ENCODE measurements at regions not wholly inside any gene's neighbourhood (a gene's known extent, or its start where the extent isn't known, plus 50 kb on each side); places are given as distances from the start of the nearest gene placed in this dataset.

DNA sequence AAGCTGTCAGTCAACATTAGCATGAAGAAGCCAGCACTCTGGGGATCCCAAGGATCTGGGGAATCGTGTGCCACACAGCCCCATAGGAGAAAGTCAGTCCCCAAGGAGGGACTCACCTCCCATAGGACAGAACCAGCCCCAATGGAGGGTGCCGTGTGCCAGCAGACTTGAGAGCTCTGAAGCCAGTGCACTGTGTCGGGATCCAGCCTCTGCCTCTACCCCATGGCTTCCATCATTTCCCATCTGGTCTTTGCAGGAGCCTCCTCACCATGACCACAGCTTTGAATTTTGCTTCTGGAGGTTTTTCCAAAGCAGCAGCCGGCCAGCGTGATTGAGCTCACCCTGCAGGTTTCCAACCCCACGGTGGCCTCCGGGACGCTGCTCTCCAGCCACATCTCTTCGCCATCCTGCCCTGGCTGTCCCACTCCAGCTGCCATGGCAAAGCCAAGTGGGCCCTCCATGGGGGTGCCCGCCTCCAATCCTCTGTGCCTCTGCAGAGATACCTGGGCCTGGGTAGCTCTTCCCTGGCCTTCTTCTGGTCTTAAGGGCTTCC lies 171.8 kb upstream of the SHH start:
- no peak for DNase-seq (ENCODE audit: low read depth)

DNA sequence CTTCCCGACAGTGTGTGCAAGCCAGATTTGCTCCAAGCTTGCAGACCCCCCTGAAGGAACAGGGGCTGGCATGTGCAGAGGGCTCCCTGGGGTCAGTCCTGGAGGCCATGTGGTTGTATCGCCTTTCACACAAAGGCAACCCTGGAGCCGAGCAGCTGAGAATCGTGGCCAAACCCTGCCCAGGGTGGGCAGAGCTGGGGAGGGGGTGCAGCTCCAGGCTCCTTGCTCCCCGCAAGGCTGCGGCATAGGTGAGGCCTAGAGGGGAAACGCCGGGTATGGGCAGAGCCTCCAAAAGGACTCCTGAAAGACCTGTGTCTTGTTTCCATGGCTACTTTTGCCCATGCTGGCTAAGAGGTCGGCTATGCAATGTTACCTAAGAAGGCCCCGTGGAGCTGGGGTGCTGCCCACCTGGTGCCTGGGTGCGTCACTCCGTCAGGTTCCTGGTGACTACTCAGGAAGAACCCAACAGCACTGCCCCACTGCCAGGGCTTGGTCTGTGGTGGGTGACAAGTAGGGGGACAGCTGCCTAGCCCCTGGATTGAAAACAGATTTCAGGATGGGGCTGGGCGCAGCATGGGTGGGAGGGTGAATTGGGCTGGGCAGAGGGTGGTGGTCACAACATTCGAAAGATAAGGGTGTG lies 171.0 kb upstream of the SHH start:
- DNase-seq (ENCODE audit: low read depth), result no peak

DNA sequence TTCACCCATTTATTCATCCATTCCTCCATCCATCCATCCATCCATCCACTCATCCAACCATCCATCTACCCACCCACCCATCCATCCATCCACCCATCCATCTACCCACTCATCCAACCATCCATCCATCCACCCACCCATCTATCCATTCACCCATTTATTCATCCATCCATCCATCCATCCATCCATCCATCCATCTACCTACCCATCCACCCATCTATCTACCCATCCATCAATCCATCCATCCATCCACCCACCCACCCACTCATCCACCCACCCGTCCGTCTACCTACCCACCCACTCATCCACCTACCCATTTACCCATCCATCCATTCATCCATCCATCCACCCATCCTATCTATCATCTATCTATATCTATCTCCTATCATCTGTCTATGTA lies 169.4 kb upstream of the SHH start:
- no peak for DNase-seq (ENCODE audit: low read depth)

DNA sequence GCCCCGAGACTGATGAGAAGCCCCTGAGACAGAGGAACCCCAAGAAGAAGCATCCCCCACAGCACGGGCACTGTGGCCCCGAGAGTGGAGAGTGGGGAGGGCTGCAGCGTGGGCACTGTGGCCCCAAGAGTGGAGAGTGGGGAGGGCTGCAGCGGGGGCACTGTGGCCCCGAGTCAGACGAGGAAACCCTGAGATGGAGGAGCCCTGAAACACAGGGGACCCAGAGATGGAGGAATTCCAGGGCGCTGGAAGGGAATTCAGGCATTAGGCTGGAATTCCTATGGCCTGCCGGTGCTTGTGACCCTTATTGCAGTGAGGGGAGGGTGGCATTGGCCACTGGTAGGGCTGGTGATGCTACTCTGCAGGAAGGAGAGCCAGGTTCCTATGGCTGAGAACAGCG lies 168.6 kb upstream of the SHH start:
- no peak for DNase-seq (ENCODE audit: low read depth)

DNA sequence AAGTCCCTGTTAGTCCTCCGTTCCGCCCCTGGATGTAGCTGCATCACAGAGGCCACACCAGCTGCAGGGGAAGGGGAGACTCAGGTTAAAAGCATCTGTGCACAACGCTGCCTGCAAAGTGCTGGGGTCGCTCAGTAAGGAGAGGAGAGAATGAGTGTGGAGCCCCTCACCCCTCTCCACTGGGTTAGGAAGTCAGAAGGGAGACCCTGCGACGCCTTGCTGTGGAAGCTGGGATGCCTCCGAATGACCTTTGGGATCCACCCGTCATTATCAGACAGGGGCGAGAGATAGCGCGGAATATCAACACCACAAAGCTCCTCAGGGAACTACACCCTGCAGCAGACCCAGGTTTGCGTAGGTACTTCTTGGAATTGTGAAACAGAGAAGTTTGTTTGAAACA lies 167.7 kb upstream of the SHH start:
- DNase-seq (ENCODE audit: low read depth), result no peak

DNA sequence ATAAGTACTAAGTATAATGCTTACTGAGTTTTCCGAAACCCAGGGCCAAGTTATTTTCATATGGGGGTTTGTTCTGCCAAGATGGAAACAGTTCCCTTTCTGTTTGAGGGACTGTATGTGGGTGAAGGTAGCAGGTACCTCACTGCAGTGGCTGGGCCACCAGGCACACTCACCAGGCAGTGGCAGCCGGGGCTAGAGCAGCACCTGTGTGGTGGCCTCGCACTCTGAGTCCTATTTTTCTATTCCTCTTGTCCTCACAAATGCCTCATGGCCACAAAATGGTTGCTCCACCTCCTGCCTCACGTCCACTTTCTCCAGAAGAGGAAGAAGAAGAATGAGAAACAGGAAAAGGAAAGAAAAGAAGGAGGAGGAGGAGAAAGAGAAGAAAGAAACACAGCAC lies 167.3 kb upstream of the SHH start:
- DNase-seq (ENCODE audit: low read depth), result no peak

DNA sequence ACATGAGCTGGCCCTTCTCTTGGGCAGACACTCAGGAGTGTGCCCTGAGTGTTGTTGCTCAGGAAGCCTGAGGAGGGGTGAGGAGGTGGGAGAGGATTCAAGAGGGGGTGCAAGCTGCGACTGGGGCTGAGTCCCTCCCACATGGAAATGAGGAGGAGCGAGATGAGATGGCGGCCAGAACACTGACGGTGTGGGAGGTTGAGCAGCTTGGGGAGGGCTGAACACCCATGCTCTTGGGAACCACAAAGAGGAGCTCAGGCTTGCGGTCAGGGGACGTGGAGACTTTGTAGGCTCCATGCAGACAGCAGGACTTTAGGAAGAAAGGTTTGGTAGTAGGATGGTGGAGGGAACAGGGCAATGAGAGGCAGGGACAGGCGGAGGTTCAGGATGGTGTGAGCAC lies 163.2 kb upstream of the SHH start:
- no peak for DNase-seq (ENCODE audit: low read depth)

DNA sequence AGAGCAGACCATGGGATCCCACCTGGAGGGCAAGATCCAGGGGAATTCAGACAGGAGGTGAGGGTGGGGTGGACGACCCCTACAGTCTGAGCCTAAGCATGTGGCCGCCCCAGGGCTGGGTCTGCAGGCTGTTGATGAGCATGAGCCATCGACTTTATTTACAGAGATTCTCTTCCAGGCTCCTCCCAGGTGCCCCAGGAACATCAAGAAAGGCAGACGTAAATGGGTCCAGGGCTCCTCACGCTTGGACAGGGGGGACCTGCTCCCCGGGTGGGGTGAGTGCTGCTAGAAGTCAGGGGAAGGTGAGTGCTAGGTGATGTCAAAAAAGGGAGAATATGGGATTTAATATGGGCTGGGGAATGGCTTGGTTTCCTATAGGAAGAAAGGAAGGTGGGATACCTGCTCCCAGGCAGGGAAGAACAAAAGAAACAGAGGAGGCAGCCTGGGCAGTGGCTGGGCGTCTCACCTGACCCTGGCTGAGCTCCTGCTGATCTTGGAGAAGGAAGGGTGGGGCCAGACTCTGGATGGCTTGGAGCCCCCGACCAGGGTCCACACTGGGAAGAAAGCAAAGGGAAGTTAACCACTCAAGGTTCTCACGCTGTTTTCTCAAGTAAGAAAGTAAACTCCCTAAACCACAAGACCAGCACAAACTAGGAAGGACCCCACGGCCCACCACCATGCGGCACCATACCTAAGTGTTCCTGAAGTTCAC lies 162.1 kb upstream of the SHH start:
- no peak for DNase-seq (ENCODE audit: low read depth)

DNA sequence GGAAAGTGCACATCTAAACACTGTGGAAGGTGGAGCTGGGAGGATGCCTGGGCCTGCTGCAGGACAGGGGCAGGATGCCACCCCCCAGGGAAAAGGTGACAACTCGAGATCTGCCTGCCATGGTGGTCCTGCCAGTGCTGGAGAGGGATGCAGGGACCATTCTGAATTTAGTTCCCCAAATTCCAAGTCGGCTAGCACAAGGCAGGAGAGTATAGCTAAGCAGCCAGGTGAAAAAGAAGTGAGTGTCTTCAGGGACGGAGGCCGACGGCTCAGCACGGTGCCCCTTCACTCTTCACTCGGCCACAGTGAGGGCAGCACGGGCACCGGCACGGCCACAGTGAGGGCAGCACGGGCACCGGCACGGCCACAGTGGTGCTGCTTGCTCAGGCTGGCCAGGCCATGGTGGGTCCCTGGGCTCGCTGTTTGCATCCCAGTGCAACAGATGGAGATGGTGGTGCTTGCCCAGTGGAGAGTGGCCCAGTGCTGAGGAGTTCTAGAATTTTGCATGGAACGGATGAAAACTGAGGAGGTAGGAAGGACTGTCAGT lies 161.3 kb upstream of the SHH start:
- DNase-seq (ENCODE audit: low read depth), result no peak

DNA sequence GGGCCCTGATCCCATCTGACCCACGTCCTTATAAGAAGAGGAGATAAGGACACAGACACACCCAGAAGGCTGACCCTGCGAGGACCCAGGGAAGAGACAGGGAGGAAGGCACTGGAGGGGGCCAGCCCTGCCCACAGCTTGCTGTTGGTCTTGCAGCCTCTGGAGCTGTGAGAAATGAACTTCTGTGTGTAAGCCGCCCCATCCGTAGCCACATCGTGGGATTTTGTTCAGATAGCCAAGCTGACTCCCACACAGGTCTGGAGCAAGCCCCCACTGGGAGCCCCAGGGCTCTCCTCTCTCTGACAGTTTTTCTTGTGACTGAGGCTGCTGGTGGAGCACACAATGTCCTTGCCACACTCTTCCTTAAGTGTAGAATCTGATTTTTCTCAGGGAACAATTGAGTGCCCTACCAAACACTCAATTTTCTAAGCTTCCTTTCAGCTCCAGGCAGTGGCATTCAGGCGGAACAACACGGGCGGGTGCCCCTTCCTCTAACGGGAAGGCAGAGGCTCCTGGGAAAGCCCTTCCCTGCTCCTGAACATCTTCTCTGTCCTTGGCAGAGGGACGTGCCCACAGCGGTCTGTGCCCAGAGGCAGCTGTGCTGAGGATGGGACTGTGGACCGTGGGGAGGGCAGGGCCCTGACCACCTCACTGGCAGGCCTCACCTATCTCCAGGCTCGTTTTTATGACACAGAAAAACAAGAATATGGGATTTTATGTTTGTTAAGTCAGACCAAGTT lies 160.6 kb upstream of the SHH start:
- no peak for DNase-seq (ENCODE audit: low read depth)

DNA sequence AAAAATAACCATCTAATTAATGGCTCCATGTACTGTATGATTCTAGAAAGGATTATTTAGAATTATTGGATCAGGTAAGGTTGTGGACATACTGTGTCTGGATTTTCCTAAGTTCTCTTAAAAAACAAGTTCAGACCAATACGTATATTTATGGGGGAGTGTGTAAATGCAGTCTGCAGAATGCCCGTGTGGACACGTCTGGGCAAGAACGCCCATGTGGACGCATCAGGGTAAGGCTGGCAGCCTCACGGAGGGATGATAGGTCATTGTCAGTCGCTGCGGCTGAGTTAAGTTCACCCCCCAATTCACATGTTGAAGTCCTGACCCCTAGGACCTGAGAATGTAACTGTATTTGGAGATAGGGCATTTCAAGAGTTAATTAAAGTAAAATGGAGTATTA lies 160.0 kb upstream of the SHH start:
- DNase-seq (ENCODE audit: low read depth), result no peak

DNA sequence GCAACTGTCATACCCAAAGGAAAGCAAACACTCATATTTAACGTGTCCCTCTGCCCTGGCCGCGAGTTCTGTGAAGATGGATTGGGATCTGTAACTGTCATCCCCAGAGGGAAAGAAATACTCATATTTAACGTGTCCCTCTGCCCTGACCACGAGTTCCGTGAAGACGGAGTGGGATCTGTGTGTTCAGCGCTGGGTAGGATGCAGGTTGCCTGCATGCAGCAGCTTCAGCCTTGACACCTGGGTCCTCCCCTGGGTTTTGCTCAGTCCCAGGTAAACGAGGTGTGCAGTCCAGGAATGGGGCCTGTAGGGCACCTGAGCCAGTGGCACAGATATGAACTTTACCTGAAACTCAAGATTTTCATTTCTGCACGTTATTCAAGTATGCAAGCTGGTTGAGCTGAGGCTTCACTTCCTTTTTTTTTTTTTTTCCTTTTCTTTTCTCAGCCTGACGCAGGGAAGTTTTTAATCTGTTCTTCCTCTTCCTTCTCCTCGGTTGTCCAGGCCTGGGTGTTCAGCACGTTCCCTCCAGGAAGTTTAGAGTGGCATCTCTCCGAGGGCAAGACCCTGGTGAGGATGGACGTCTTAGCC lies 159.0 kb upstream of the SHH start:
- DNase-seq (ENCODE audit: low read depth), result no peak

DNA sequence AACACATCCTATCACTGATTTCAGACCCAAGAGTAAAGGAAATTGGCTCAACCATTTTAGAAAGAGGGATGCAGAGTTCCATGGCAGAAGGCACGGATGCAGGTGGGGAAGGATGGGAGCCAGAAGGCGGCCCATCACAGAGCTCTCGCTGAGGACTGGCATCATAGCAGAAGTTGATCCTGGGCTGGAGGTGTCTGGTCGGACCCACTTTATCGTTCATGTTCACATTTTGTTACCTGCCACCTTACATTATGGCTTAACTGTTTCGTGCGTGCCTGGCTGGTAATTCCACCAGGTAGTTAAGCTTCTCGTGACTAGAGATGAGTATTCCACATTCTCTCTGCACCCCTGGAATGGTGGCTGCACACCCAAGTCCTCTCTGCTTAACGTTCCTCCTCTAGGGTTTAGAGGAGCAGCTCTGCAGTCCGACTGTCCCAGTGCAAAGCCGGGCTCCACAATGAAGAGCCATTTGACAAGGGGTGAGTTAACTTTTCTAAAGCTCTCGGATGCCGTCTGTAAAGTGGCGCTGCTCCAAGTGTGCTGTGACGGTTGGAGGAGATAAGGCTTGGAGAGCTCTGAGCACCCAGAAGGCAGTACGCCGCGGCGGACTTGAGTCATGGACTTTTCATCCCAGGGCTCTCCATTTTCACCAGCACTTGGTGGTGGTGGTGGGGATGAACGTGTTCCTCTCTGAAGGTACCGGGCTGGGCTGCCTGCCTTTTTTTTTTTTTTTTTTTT lies 157.1 kb upstream of the SHH start:
- DNase-seq (ENCODE audit: low read depth), result no peak

DNA sequence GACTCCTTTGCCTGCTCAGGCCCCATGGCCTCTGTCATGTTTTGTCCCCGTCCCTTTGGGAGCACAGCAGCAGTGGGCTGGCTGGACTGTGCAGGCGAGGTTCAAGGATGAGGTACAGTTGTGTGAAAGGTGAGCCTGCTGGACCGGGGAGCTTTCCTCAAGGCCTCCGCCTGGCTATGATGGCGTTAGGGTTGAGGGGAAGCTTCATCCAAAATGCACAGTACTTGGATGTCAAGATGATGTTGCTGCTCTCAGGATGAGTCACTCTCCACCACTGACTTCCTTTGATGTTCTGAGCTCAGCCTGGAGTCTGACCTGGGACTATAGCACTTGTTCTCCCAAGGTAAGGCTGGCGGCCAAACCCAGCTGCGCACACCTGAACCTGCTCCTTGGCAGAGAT lies 152.7 kb upstream of the SHH start:
- peak; percentile 65 for DNase-seq (ENCODE audit: low read depth)

DNA sequence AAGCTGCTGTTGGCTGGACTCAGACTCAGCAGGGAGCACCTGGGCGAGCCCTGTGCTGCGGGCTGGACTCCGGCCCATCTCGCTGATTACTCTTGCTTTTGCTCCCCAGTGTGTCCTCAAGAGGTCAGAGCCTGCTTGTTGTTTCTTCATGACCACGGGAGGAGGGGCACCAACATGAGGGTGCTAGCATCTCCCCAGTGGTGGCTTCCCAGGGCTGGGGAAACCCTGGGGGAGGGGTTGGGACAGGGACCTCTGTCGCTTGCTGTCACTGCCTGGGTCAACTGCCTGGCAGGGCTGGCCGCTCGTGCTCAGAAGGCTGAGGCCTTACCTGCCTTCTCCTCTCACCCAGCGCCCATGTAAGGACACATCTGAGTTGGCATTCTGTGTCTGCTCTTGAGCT lies 152.3 kb upstream of the SHH start:
- no peak for DNase-seq (ENCODE audit: low read depth)

DNA sequence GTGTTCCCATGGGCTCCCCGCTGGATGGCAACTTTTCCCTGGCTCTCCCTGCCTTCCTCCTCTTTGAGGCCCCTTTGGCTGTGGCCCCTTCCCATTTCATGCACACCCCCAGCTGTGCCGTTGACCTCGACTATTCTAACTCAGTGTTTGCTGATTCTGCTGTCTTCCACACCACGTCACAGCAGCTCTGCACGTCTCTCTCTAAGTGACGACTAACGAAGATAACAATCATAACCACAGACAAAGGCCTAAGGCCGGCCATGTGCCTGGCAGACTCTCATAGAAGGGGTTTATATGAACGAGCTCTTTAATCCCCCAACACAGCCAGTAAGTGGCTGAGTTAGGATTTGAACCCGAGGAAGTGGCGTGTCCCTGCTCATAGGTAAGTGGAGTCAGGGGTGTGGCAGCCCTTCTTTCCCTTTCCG lies 151.5 kb upstream of the SHH start:
- no peak for DNase-seq (ENCODE audit: low read depth)

DNA sequence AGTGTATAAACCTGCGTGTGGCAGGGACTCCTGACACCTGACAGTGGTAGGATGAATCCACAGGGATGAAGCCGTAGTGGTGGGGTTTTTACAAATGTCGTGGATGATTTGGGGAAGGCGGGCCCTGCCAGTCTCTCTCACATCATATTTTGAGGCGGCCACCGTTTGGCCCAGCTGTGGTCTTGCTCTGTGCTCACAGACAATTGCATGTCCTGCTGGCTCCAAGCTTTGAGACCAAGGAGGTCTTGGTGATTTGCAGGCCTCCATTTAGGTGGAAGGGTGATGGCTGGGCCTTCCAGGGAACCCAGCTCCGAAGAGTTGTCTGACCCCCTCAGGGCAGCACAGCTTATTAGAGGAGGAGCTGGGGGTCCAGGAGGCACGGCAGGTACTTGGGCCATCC lies 151.1 kb upstream of the SHH start:
- DNase-seq (ENCODE audit: low read depth), result no peak

DNA sequence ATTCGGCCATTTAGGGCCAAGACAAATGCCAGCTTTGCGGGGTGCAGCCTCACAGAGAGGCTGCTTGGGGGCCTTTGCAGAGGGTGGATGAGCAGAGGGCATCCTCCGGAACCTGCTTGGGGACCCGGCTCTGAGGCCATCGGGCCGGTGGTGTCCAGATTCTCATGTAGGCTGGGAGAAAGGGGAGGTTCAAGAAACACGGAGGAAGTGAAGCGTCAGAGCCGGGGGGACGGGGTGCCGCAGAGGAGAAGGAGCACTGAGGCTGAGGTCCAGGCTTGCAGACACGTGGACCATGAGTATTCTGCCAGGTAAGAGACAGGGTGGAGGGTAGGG lies 150.7 kb upstream of the SHH start:
- DNase-seq (ENCODE audit: low read depth), result no peak

DNA sequence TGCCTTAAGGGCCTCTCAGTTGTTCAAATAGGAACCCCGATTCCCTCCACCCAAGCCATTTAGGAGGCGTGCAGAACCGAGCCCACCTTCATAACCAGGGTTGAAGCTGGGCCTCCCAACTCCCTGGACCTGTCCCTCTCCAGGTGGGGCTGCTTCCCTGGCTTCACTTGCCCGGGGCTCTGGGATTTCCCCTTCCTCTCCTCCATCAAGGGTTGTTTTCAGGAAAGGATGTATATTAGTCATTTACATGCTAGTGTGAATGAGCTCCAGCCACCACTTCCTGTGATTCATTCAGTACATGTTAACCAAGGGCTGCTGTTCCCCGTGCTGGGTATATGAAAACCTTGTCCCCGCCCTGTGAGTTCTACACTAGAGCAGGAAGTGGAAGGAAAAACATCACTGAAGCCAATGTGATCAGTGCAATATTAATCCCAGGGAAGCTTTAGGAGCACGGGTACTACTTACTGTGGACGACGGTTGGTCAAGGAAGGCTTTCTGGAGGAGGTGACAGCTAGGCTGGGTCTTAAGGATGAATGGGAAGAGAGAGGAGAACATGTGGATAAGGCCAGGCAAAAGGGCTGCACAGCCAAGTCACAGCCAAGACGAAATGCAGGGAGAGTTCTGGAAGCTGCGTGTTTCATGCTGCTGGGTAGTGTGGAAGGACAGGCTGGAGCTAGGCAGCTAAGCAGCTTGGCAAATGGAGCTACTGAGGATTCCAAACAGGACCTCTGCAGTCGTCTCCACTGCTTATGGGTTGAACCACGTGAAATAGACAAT lies 150.1 kb upstream of the SHH start:
- DNase-seq (ENCODE audit: low read depth), result peak; percentile 96
